ENCODE measurements at regions not wholly inside any gene's neighbourhood (a gene's known extent, or its start where the extent isn't known, plus 50 kb on each side); places are given as distances from the start of the nearest gene placed in this dataset.

DNA sequence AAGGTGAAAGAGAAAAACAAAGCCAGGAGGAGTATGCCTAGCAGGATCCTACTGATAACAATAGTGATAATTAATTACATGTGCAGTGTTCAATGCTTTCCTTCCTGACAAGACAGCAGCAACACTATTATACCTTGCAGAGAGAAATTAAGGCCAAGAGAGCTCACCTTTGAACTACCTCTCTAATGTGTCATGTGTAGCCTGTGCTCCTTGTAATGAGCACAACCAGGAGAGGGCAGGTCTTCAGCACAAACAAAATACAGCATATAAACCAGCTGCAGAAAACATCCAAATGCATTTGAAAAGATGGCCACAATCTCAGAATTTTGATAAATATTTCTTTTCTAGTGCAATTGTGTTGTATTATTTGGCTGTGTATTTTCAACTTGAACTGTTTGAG lies 1425.7 kb downstream of the DSC3 start:
- no peak for DNase-seq
- H3K4me3 ChIP-seq (ENCODE audit: insufficient read depth, low read depth, low read length): no peak overlapping the region
- H3K27me3 ChIP-seq (ENCODE audit: control insufficient read depth, insufficient read depth, low read length): no peaks in the 10 kb centered on the region
- H3K36me3 ChIP-seq (replicated peaks; ENCODE audit: control insufficient read depth, insufficient read depth, low read length): no peaks in the 10 kb centered on the region

DNA sequence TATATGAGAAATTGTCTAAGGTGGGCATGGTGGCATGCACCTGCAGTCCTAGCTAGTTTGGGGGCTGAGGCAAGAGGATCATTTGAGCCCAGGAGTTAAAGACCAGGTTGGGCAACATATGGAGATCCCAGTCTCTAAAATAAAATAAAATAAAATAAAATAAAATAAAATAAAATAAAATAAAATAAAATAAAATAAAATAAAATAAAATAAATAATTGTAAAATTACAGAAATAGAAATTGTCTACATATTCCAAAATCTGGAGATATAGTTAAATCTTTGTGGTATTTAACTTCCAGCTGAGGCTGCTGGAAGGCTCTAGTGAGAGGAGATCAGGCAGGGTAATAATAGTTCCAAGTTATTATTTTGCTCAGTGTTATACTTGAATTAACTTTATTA lies 1432.1 kb upstream of the CDH2 start:
- no peaks in the 10 kb centered on the region for H3K27me3 ChIP-seq (ENCODE audit: control insufficient read depth, insufficient read depth, low read length)
- H3K4me3 ChIP-seq (ENCODE audit: insufficient read depth, low read depth, low read length): no peak overlapping the region
- no peaks in the 10 kb centered on the region for H3K36me3 ChIP-seq (replicated peaks; ENCODE audit: control insufficient read depth, insufficient read depth, low read length)
- no peak for DNase-seq

GRCh38 chr18:29605365-29605764 lies 1428.4 kb upstream of the CDH2 start:
- no peaks in the 10 kb centered on the region for H3K36me3 ChIP-seq (replicated peaks; ENCODE audit: control insufficient read depth, insufficient read depth, low read length)
- H3K4me3 ChIP-seq (ENCODE audit: insufficient read depth, low read depth, low read length): no peak overlapping the region
- no peak for DNase-seq
- H3K27me3 ChIP-seq (ENCODE audit: control insufficient read depth, insufficient read depth, low read length): no peaks in the 10 kb centered on the region

GRCh38 chr18:29596959-29597358 lies 1420.0 kb upstream of the CDH2 start:
- DNase-seq: no peak
- Histone ChIP-seq H3K27me3 (ENCODE audit: control insufficient read depth, insufficient read depth, low read length) (no peaks in the 10 kb centered on the region), H3K36me3 (replicated peaks; ENCODE audit: control insufficient read depth, insufficient read depth, low read length) (no peaks in the 10 kb centered on the region), H3K4me3 (ENCODE audit: insufficient read depth, low read depth, low read length) (no peak overlapping the region)

GRCh38 chr18:29594493-29594892 lies 1417.6 kb upstream of the CDH2 start:
- DNase-seq: no peak
- no peak overlapping the region for H3K4me3 ChIP-seq (ENCODE audit: insufficient read depth, low read depth, low read length)

DNA sequence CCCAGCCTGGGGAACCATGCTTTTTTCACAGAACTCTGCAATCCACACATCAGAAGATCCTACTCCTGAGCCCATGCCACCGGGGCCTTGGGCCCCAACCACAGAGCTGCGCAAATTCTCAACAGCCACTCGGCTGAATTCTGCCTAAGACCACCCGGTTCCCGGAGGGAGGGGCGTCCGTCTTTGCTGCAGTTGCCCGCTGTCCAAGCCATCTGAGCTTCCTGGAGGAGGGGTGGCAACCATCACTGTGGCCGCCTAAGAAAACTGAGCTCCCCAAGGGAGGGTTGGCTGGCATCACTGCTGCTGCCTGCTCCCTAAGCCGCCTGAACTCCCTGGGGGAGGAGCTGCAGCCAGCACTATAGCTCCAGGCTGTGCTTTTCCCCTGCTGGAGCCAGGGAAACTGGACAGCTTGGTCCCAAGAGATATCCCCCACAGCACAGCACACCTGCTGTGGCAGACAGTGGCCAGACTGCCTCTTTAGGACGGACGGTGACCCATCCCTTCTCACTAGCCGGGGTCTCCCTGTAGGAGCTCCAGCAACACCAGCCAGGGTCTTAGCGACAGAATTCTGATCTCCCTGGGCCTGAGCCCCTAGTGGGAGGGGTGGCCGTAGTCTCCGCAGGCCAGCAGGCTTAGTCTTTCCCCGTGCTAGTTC lies 1411.6 kb upstream of the CDH2 start:
- Histone ChIP-seq H3K36me3 (replicated peaks; ENCODE audit: control insufficient read depth, insufficient read depth, low read length) (no peaks in the 10 kb centered on the region), H3K27me3 (ENCODE audit: control insufficient read depth, insufficient read depth, low read length) (no peaks in the 10 kb centered on the region)
- DNase-seq: no peak

More at GRCh38 chr18:29594493-29594892, 1417.6 kb upstream of the CDH2 start:
- Histone ChIP-seq H3K27me3 (ENCODE audit: control insufficient read depth, insufficient read depth, low read length) (no peaks in the 10 kb centered on the region), H3K36me3 (replicated peaks; ENCODE audit: control insufficient read depth, insufficient read depth, low read length) (no peaks in the 10 kb centered on the region)

GRCh38 chr18:29586210-29586609 lies 1409.3 kb upstream of the CDH2 start:
- H3K36me3 ChIP-seq (replicated peaks; ENCODE audit: control insufficient read depth, insufficient read depth, low read length): no peaks in the 10 kb centered on the region
- no peak for DNase-seq
- no peak overlapping the region for H3K4me3 ChIP-seq (ENCODE audit: insufficient read depth, low read depth, low read length)
- no peaks in the 10 kb centered on the region for H3K27me3 ChIP-seq (ENCODE audit: control insufficient read depth, insufficient read depth, low read length)

More for the DNA sequence above, 1411.6 kb upstream of the CDH2 start:
- H3K4me3 ChIP-seq (ENCODE audit: insufficient read depth, low read depth, low read length): no peak overlapping the region

DNA sequence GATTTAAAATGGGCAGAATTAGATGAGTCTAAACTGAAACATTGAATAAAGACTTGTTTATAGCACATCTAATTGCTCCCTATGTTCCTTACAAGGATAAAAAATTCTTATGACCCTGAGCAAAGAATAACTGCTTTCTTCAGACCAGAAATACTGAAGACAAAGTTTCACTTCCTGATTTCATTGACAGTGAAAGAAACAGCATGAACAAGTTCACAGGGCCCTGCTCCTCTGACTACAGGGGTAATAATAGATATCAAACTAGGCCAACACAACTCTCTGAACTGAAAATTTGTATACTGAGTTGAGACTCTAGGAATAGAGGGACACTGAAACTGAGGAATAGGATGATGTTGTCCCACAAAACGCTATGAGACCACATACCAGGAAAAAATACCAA lies 1383.3 kb upstream of the CDH2 start:
- H3K36me3 ChIP-seq (replicated peaks; ENCODE audit: control insufficient read depth, insufficient read depth, low read length): no peaks in the 10 kb centered on the region
- no peaks in the 10 kb centered on the region for H3K27me3 ChIP-seq (ENCODE audit: control insufficient read depth, insufficient read depth, low read length)
- H3K4me3 ChIP-seq (ENCODE audit: insufficient read depth, low read depth, low read length): no peak overlapping the region
- DNase-seq: no peak

GRCh38 chr18:29556070-29556469 lies 1379.1 kb upstream of the CDH2 start:
- Histone ChIP-seq H3K36me3 (replicated peaks; ENCODE audit: control insufficient read depth, insufficient read depth, low read length) (no peaks in the 10 kb centered on the region), H3K27me3 (ENCODE audit: control insufficient read depth, insufficient read depth, low read length) (no peaks in the 10 kb centered on the region), H3K4me3 (ENCODE audit: insufficient read depth, low read depth, low read length) (no peak overlapping the region)
- DNase-seq: peak; percentile 0

DNA sequence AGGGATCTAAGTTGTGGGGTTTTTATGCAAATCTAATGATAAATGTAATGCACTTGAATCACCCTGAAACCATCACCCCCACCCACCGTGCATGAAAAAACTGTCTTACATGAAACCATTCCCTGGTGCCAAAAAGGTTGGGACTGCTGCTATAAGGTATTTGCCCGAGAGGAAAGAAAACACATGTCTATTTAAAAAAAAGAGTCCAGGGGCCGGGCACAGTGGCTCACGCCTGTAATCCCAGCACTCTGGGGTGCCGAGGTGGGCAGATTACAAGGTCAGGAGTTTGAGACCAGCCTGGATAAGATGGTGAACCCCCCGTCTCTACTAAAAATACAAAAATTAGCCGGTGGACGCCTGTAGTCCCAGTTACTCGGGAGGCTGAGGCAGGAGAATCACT lies 1372.8 kb upstream of the CDH2 start:
- Histone ChIP-seq H3K4me3 (ENCODE audit: insufficient read depth, low read depth, low read length) (no peak overlapping the region), H3K36me3 (replicated peaks; ENCODE audit: control insufficient read depth, insufficient read depth, low read length) (no peaks in the 10 kb centered on the region)
- no peak for DNase-seq

GRCh38 chr18:29547626-29548025 lies 1370.7 kb upstream of the CDH2 start:
- Histone ChIP-seq H3K4me3 (ENCODE audit: insufficient read depth, low read depth, low read length) (no peak overlapping the region), H3K36me3 (replicated peaks; ENCODE audit: control insufficient read depth, insufficient read depth, low read length) (no peaks in the 10 kb centered on the region), H3K27me3 (ENCODE audit: control insufficient read depth, insufficient read depth, low read length) (no peaks in the 10 kb centered on the region)
- DNase-seq: no peak

More for the DNA sequence above, 1372.8 kb upstream of the CDH2 start:
- H3K27me3 ChIP-seq (ENCODE audit: control insufficient read depth, insufficient read depth, low read length): no peaks in the 10 kb centered on the region

GRCh38 chr18:29540548-29540947 lies 1363.6 kb upstream of the CDH2 start:
- Histone ChIP-seq H3K36me3 (replicated peaks; ENCODE audit: control insufficient read depth, insufficient read depth, low read length) (no peaks in the 10 kb centered on the region), H3K27me3 (ENCODE audit: control insufficient read depth, insufficient read depth, low read length) (no peaks in the 10 kb centered on the region), H3K4me3 (ENCODE audit: insufficient read depth, low read depth, low read length) (no peak overlapping the region)
- DNase-seq: no peak

DNA sequence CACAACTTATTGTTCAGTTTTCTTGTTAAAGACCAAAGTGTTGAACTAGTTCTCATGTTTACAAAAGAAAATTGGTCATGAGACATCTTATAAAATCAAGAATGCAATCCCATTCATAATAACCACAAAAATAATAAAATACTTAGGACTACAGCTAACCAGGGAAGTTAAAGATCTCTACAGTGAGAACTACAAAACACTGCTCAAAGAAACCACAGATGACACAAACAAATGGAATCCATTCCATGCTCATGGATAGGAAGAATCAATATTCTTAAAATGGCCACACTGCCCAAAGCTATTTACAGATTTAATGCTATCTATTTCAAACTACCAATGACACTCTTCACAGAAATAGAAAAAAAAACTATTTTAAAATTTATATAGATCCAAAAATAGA lies 1354.8 kb upstream of the CDH2 start:
- DNase-seq: no peak
- Histone ChIP-seq H3K36me3 (replicated peaks; ENCODE audit: control insufficient read depth, insufficient read depth, low read length) (no peaks in the 10 kb centered on the region), H3K27me3 (ENCODE audit: control insufficient read depth, insufficient read depth, low read length) (no peaks in the 10 kb centered on the region), H3K4me3 (ENCODE audit: insufficient read depth, low read depth, low read length) (no peak overlapping the region)

GRCh38 chr18:29523371-29523770 lies 1346.4 kb upstream of the CDH2 start:
- H3K27me3 ChIP-seq (ENCODE audit: control insufficient read depth, insufficient read depth, low read length): no peaks in the 10 kb centered on the region
- H3K36me3 ChIP-seq (replicated peaks; ENCODE audit: control insufficient read depth, insufficient read depth, low read length): no peaks in the 10 kb centered on the region
- no peak for DNase-seq
- H3K4me3 ChIP-seq (ENCODE audit: insufficient read depth, low read depth, low read length): no peak overlapping the region

DNA sequence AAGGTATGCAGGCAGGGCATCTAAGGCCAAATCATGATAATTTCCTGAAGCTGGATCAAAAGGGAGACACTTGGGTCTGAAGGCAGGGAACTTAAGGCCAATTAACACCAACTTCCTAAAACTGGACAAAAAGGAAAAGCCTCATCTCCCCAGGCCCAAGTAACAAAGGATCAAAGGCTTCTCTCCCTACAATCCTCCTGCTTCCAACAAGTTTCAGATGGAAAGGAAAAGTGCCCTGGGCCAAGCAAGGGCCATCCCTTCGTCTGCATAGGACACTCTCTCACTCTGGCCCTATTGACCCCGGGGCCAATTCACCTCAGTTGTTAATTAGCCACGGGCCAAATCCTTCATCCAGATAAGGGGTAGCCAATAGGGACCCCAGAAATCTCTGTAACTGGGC lies 1335.8 kb upstream of the CDH2 start:
- H3K27me3 ChIP-seq (ENCODE audit: control insufficient read depth, insufficient read depth, low read length): no peaks in the 10 kb centered on the region
- H3K36me3 ChIP-seq (replicated peaks; ENCODE audit: control insufficient read depth, insufficient read depth, low read length): no peaks in the 10 kb centered on the region
- no peak overlapping the region for H3K4me3 ChIP-seq (ENCODE audit: insufficient read depth, low read depth, low read length)
- DNase-seq: no peak

DNA sequence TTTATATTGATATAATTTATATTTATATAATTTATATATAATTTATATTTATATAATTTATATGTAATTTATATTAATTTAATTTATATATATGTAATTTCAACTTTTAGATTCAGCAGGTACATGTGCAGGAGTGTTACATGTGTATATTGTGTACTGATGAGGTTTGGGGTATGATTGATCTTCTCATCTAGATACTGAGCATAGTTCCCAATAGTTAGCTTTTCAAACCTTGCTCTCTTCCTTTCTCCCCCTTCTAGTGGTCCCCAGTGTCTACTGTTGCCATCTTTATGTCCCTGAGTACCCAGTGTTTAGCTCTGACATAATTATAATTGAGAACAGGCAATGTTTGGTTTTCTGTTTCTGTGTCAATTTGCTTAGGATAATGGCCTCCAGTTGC lies 1335.3 kb upstream of the CDH2 start:
- H3K4me3 ChIP-seq (ENCODE audit: insufficient read depth, low read depth, low read length): no peak overlapping the region
- H3K27me3 ChIP-seq (ENCODE audit: control insufficient read depth, insufficient read depth, low read length): no peaks in the 10 kb centered on the region
- no peaks in the 10 kb centered on the region for H3K36me3 ChIP-seq (replicated peaks; ENCODE audit: control insufficient read depth, insufficient read depth, low read length)
- DNase-seq: no peak

Measured in H7 (cell line).